Neural cell (in vitro differentiated cells): ENCODE measurements at regions not wholly inside any gene's neighbourhood (a gene's known extent, or its start where the extent isn't known, plus 50 kb on each side); places are given as distances from the start of the nearest gene placed in this dataset.

Experiments used
- H2AFZ ChIP-seq: fragments of 200-600, 300-800 bp; sonication (generic), shearing (Covaris generic); 2 replicates; pipeline ENCODE4 v1.6.0; 2014; ENCODE audit warnings: low read depth, mild to moderate bottlenecking, antibody characterized with exemption, low read length, moderate library complexity
- H3F3A ChIP-seq: fragments of 200-600 bp; shearing (Covaris generic); 2 replicates; pipeline ENCODE4 v1.6.1; 2016; ENCODE audit warnings: mild to moderate bottlenecking, moderate library complexity, mixed read lengths, antibody characterized with exemption, low read length; ENCODE audit not compliant: insufficient read depth, poor library complexity, severe bottlenecking
- H3K27ac ChIP-seq: fragments of 200-600, 300-800 bp; sonication (generic), shearing (Covaris generic); 2 replicates; pipeline ENCODE4 v1.5.1; 2014; ENCODE audit warnings: mild to moderate bottlenecking, low read length, moderate library complexity
- H3K27me3 ChIP-seq: fragments of 300-800, 200-600 bp; sonication (generic), shearing (Covaris generic); 2 replicates; pipeline ENCODE4 v1.6.0; 2014; ENCODE audit warnings: mild to moderate bottlenecking, low read depth, low read length, moderate library complexity; ENCODE audit not compliant: insufficient read depth
- H3K36me3 ChIP-seq: fragments of 300-800, 200-600 bp; sonication (generic), shearing (Covaris generic); 2 replicates; pipeline ENCODE4 v1.5.1; 2014; ENCODE audit warnings: mild to moderate bottlenecking, antibody characterized with exemption, low read length, moderate library complexity; ENCODE audit not compliant: insufficient read depth
- H3K4me2 ChIP-seq: fragments of 300-800, 200-600 bp; sonication (generic), shearing (Covaris generic); 2 replicates; pipeline ENCODE4 v1.6.0; 2014; ENCODE audit warnings: mild to moderate bottlenecking, low read length
- H3K4me3 ChIP-seq: fragments of 300-800, 200-600 bp; sonication (generic), shearing (Covaris generic); 2 replicates; pipeline ENCODE4 v1.5.1; 2014; ENCODE audit warnings: mild to moderate bottlenecking, low read length, moderate library complexity
- H3K79me2 ChIP-seq: fragments of 200-600 bp; shearing (Covaris generic); replicated peaks from 2 replicates; pipeline ENCODE4 v1.6.0; 2014; ENCODE audit warnings: mild to moderate bottlenecking, low read length, moderate library complexity; ENCODE audit not compliant: insufficient read depth
- H3K9ac ChIP-seq: fragments of 300-800, 200-600 bp; sonication (generic), shearing (Covaris generic); 2 replicates; pipeline ENCODE4 v1.6.1; 2016; ENCODE audit warnings: mild to moderate bottlenecking, low read length, mixed read lengths
- H3K9me2 ChIP-seq: fragments of 200-600 bp; shearing (Covaris generic); 2 replicates; pipeline ENCODE4 v1.6.1; 2016; ENCODE audit warnings: mild to moderate bottlenecking, low read length, mixed read lengths; ENCODE audit not compliant: insufficient read depth
- H3K9me3 ChIP-seq: fragments of 200-600, 300-800 bp; sonication (generic), shearing (Covaris generic); 2 replicates; pipeline ENCODE4 v1.6.1; 2016; ENCODE audit warnings: mild to moderate bottlenecking, mixed run types, low read length, moderate library complexity, mixed read lengths
- H4K20me1 ChIP-seq: fragments of 200-600 bp; shearing (Covaris generic); 2 replicates; pipeline ENCODE4 v1.6.1; 2016; ENCODE audit warnings: mild to moderate bottlenecking, mixed run types; ENCODE audit not compliant: insufficient read depth
- EP300 ChIP-seq: fragments of 450-650 bp; conservative IDR thresholded peaks from 2 replicates; pipeline ENCODE4 v1.6.1; 2014; ENCODE audit warnings: antibody characterized with exemption, mild to moderate bottlenecking, moderate library complexity; ENCODE audit not compliant: poor library complexity, severe bottlenecking
- EZH2 ChIP-seq: fragments of 200-600, 300-800 bp; shearing (Covaris generic), sonication (generic); IDR thresholded peaks from 2 replicates; pipeline ENCODE4 v1.6.1; 2014; ENCODE audit warnings: antibody characterized with exemption, low read length, borderline replicate concordance, mild to moderate bottlenecking; ENCODE audit not compliant: insufficient read depth, poor library complexity, severe bottlenecking
- MXI1 ChIP-seq: fragments of 450-650 bp; conservative IDR thresholded peaks from 2 replicates; pipeline ENCODE4 v1.6.1; 2014; ENCODE audit warnings: antibody characterized with exemption, mild to moderate bottlenecking; ENCODE audit not compliant: poor library complexity, severe bottlenecking
- POLR2AphosphoS5 ChIP-seq: IDR thresholded peaks from 2 replicates; pipeline ENCODE4 v1.6.1; 2012
- RAD21 ChIP-seq: fragments of 450-650 bp; conservative IDR thresholded peaks from 2 replicates; pipeline ENCODE4 v1.6.1; 2014; ENCODE audit warnings: antibody characterized with exemption, mild to moderate bottlenecking, moderate library complexity
- SMC3 ChIP-seq: fragments of 450-650 bp; conservative IDR thresholded peaks from 2 replicates; pipeline ENCODE4 v1.6.1; 2014; ENCODE audit warnings: antibody characterized with exemption, mild to moderate bottlenecking, moderate library complexity; ENCODE audit not compliant: poor library complexity
- TAF1 ChIP-seq: IDR thresholded peaks from 2 replicates; pipeline ENCODE4 v1.6.1; 2012; ENCODE audit warnings: low read depth
- TF ChIP-seq, protein P1 (sequence below): IDR thresholded peaks from 2 replicates; pipeline ENCODE4 v1.6.1; 2012; ENCODE audit warnings: borderline replicate concordance
- TF ChIP-seq, protein P2 (sequence below): fragments of 450-650 bp; IDR thresholded peaks from 2 replicates; pipeline ENCODE4 v1.5.1; 2014; ENCODE audit warnings: antibody characterized with exemption, mild to moderate bottlenecking, moderate library complexity; ENCODE audit not compliant: poor library complexity, severe bottlenecking

DNA sequence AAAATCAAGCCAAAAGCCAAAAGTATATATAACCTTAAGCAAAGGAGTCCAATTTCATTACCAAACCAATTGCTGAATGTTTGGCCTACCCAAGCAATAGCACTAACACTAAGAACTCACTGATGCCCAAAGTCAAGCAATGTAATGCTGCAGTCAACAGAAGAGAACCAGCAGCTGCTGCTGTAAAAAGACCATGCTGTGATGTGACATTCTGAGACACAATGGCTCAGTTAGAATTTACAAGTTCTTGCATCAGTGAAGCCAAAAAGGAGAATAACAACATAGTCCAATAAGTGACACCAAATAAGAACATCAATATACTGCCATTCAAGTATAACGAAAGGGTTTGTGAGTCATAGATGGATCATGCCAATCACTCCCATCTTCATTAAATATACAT is 514.0 kb upstream of the DIAPH2 start:
- no peak overlapping the region for H3K4me3 ChIP-seq
- H3K27ac ChIP-seq, result no peak overlapping the region
- H3K27me3 ChIP-seq, result no peaks in the 10 kb centered on the region
- H3K9ac ChIP-seq, result no peak overlapping the region
- H2AFZ ChIP-seq, result no peak overlapping the region
- no peaks in the 10 kb centered on the region for H3K9me2 ChIP-seq
- no peaks in the 10 kb centered on the region for H4K20me1 ChIP-seq
- H3K9me3 ChIP-seq, result no peaks in the 10 kb centered on the region
- no peak for TF ChIP-seq TAF1
- no peak for TF ChIP-seq RAD21
- TF ChIP-seq EP300, result no peak
- TF ChIP-seq SMC3, result no peak
- TF ChIP-seq, protein P1, sequence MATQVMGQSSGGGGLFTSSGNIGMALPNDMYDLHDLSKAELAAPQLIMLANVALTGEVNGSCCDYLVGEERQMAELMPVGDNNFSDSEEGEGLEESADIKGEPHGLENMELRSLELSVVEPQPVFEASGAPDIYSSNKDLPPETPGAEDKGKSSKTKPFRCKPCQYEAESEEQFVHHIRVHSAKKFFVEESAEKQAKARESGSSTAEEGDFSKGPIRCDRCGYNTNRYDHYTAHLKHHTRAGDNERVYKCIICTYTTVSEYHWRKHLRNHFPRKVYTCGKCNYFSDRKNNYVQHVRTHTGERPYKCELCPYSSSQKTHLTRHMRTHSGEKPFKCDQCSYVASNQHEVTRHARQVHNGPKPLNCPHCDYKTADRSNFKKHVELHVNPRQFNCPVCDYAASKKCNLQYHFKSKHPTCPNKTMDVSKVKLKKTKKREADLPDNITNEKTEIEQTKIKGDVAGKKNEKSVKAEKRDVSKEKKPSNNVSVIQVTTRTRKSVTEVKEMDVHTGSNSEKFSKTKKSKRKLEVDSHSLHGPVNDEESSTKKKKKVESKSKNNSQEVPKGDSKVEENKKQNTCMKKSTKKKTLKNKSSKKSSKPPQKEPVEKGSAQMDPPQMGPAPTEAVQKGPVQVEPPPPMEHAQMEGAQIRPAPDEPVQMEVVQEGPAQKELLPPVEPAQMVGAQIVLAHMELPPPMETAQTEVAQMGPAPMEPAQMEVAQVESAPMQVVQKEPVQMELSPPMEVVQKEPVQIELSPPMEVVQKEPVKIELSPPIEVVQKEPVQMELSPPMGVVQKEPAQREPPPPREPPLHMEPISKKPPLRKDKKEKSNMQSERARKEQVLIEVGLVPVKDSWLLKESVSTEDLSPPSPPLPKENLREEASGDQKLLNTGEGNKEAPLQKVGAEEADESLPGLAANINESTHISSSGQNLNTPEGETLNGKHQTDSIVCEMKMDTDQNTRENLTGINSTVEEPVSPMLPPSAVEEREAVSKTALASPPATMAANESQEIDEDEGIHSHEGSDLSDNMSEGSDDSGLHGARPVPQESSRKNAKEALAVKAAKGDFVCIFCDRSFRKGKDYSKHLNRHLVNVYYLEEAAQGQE, result no peak
- no peak for TF ChIP-seq POLR2AphosphoS5
- TF ChIP-seq, protein P2, sequence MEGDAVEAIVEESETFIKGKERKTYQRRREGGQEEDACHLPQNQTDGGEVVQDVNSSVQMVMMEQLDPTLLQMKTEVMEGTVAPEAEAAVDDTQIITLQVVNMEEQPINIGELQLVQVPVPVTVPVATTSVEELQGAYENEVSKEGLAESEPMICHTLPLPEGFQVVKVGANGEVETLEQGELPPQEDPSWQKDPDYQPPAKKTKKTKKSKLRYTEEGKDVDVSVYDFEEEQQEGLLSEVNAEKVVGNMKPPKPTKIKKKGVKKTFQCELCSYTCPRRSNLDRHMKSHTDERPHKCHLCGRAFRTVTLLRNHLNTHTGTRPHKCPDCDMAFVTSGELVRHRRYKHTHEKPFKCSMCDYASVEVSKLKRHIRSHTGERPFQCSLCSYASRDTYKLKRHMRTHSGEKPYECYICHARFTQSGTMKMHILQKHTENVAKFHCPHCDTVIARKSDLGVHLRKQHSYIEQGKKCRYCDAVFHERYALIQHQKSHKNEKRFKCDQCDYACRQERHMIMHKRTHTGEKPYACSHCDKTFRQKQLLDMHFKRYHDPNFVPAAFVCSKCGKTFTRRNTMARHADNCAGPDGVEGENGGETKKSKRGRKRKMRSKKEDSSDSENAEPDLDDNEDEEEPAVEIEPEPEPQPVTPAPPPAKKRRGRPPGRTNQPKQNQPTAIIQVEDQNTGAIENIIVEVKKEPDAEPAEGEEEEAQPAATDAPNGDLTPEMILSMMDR, result no peak
- TF ChIP-seq MXI1, result no peak
- no peak for TF ChIP-seq EZH2
- H3K36me3 ChIP-seq, result no peaks in the 10 kb centered on the region
- H3K79me2 ChIP-seq, result no peaks in the 10 kb centered on the region
- no peak overlapping the region for H3K4me2 ChIP-seq
- H3F3A ChIP-seq, result no peaks in the 10 kb centered on the region

DNA sequence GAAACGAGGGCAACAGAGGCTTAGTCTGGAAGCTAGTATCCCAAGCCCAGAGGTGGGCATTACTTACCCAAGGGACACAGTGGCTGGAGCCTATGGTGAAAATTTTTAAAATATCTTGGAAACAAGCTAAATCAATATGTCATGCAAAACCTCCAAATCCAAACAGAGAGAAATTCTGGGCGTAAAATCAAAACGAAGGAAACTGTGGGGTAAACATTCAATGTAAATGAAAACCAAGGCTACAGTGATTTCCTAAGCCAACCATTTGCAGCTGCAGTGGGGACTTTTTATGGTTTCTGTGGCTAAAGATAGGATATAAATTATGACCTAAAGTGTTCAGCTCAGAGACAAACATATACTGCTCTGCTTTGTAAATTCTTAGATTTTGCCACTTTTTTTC is 507.7 kb upstream of the DIAPH2 start:
- Histone ChIP-seq H3K9ac (no peak overlapping the region), H4K20me1 (no peaks in the 10 kb centered on the region), H2AFZ (no peak overlapping the region), H3K9me3 (no peaks in the 10 kb centered on the region), H3K9me2 (no peaks in the 10 kb centered on the region), H3K79me2 (no peaks in the 10 kb centered on the region), H3K4me2 (no peak overlapping the region), H3F3A (no peaks in the 10 kb centered on the region), H3K4me3 (no peak overlapping the region), H3K27me3 (no peaks in the 10 kb centered on the region), H3K27ac (no peak overlapping the region), H3K36me3 (no peaks in the 10 kb centered on the region)
- TF ChIP-seq POLR2AphosphoS5 (no peak), TAF1 (no peak), RAD21 (no peak), SMC3 (no peak), EP300 (no peak), EZH2 (no peak), MXI1 (no peak)
- TF ChIP-seq, protein P1, result no peak
- TF ChIP-seq, protein P2, result no peak
